ENCODE measurements at regions not wholly inside any gene's neighbourhood (a gene's known extent, or its start where the extent isn't known, plus 50 kb on each side); places are given as distances from the start of the nearest gene placed in this dataset.

- intact Hi-C loops (cut with micrococcal nuclease): no loop called here
- POLR2A ChIA-PET: no interaction called here
- no TSS peak for BruUV-seq (replicated peaks)
- Mint-ChIP-seq H3K36me3 (ENCODE audit: insufficient read depth, unreplicated experiment) (no peaks in the 10 kb centered on the region), H3K4me1 (ENCODE audit: insufficient read depth, unreplicated experiment) (no peaks in the 10 kb centered on the region), H3K9me3 (ENCODE audit: unreplicated experiment) (no peaks in the 10 kb centered on the region), H3K4me3 (ENCODE audit: unreplicated experiment) (no peak overlapping the region), H3K27me3 (ENCODE audit: insufficient read depth, unreplicated experiment) (no peaks in the 10 kb centered on the region), H3K27ac (ENCODE audit: low read depth, unreplicated experiment) (no peak overlapping the region)
- DNase-seq (ENCODE audit: unreplicated experiment): no peak
- TF ChIP-seq, protein P1, sequence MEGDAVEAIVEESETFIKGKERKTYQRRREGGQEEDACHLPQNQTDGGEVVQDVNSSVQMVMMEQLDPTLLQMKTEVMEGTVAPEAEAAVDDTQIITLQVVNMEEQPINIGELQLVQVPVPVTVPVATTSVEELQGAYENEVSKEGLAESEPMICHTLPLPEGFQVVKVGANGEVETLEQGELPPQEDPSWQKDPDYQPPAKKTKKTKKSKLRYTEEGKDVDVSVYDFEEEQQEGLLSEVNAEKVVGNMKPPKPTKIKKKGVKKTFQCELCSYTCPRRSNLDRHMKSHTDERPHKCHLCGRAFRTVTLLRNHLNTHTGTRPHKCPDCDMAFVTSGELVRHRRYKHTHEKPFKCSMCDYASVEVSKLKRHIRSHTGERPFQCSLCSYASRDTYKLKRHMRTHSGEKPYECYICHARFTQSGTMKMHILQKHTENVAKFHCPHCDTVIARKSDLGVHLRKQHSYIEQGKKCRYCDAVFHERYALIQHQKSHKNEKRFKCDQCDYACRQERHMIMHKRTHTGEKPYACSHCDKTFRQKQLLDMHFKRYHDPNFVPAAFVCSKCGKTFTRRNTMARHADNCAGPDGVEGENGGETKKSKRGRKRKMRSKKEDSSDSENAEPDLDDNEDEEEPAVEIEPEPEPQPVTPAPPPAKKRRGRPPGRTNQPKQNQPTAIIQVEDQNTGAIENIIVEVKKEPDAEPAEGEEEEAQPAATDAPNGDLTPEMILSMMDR (IDR thresholded peaks at IDR 0.05; ENCODE audit: unreplicated experiment): no peak
- CTCF ChIA-PET: no interaction called here
Observed at GRCh38 chr19:30105316-30105715, 163.3 kb downstream of the URI1 start.

DNA sequence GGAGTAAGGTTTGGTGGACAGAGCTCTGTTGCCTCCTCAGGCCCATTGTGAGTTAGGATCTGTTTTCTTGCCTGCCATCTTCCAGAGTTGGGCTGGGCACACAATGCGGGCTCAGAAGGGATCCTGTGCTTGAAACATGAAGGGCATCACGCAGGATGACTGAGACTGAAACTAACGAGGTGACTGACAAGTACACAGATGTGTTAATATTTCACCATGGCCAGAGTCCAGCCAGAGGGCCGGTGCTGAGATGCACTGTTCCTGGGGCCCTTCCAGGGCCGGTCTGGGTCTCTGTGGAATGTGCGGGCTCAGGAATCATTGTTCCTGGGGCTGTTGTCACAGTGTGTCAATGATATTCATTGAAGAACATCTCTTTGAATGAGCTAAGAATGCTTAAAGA is 163.7 kb downstream of the URI1 start:
- DNase-seq (ENCODE audit: unreplicated experiment): no peak
- ChIA-PET CTCF (interaction anchor here (0.6 to 0.7 kb wide), 2 partner anchors 544 to 889 kb away, joined by 3 to 4 read pairs; no protein-coding TSS in a partner anchor), POLR2A (no interaction called here)
- BruUV-seq (replicated peaks): no TSS peak
- no peaks in the 10 kb centered on the region for H3K36me3 Mint-ChIP-seq (ENCODE audit: insufficient read depth, unreplicated experiment)
- H3K27me3 Mint-ChIP-seq (ENCODE audit: insufficient read depth, unreplicated experiment): no peaks in the 10 kb centered on the region
- intact Hi-C loops (cut with micrococcal nuclease): no loop called here
- TF ChIP-seq, protein P1 (IDR thresholded peaks at IDR 0.05; ENCODE audit: unreplicated experiment): no peak
- no peaks in the 10 kb centered on the region for H3K4me1 Mint-ChIP-seq (ENCODE audit: insufficient read depth, unreplicated experiment)
- H3K27ac Mint-ChIP-seq (ENCODE audit: low read depth, unreplicated experiment): no peak overlapping the region
- H3K9me3 Mint-ChIP-seq (ENCODE audit: unreplicated experiment): no peaks in the 10 kb centered on the region
- H3K4me3 Mint-ChIP-seq (ENCODE audit: unreplicated experiment): no peak overlapping the region

GRCh38 chr19:30106417-30107095 is 164.5 kb downstream of the URI1 start:
- Mint-ChIP-seq H3K4me3 (ENCODE audit: unreplicated experiment) (no peak overlapping the region), H3K27ac (ENCODE audit: low read depth, unreplicated experiment) (no peak overlapping the region), H3K27me3 (ENCODE audit: insufficient read depth, unreplicated experiment) (no peaks in the 10 kb centered on the region), H3K9me3 (ENCODE audit: unreplicated experiment) (no peaks in the 10 kb centered on the region), H3K36me3 (ENCODE audit: insufficient read depth, unreplicated experiment) (no peaks in the 10 kb centered on the region), H3K4me1 (ENCODE audit: insufficient read depth, unreplicated experiment) (no peaks in the 10 kb centered on the region)
- intact Hi-C loops (cut with micrococcal nuclease): no loop called here
- TF ChIP-seq, protein P1 (IDR thresholded peaks at IDR 0.05; ENCODE audit: unreplicated experiment): no peak
- BruUV-seq (replicated peaks): no TSS peak
- DNase-seq (ENCODE audit: unreplicated experiment): no peak
- CTCF ChIA-PET: interaction anchor here (0.6 to 0.7 kb wide), 2 partner anchors 543 to 888 kb away, joined by 3 to 4 read pairs; no protein-coding TSS in a partner anchor
- POLR2A ChIA-PET: no interaction called here

GRCh38 chr19:30107251-30107650 is 165.2 kb downstream of the URI1 start:
- intact Hi-C loops (cut with micrococcal nuclease): no loop called here
- no peak overlapping the region for H3K4me3 Mint-ChIP-seq (ENCODE audit: unreplicated experiment)
- no peak for DNase-seq (ENCODE audit: unreplicated experiment)
- H3K27me3 Mint-ChIP-seq (ENCODE audit: insufficient read depth, unreplicated experiment): no peaks in the 10 kb centered on the region
- no peak overlapping the region for H3K27ac Mint-ChIP-seq (ENCODE audit: low read depth, unreplicated experiment)
- POLR2A ChIA-PET: no interaction called here
- no peaks in the 10 kb centered on the region for H3K9me3 Mint-ChIP-seq (ENCODE audit: unreplicated experiment)
- H3K36me3 Mint-ChIP-seq (ENCODE audit: insufficient read depth, unreplicated experiment): no peaks in the 10 kb centered on the region
- no peaks in the 10 kb centered on the region for H3K4me1 Mint-ChIP-seq (ENCODE audit: insufficient read depth, unreplicated experiment)
- CTCF ChIA-PET: no interaction called here
- BruUV-seq (replicated peaks): no TSS peak
- TF ChIP-seq, protein P1 (IDR thresholded peaks at IDR 0.05; ENCODE audit: unreplicated experiment): no peak
